Neural progenitor cell (in vitro differentiated cells): ENCODE measurements at regions not wholly inside any gene's neighbourhood (a gene's known extent, or its start where the extent isn't known, plus 50 kb on each side); places are given as distances from the start of the nearest gene placed in this dataset.

Experiments
- DNase-seq: peaks from one replicate; pipeline ENCODE4 v3.0.0-alpha.2; 2016; ENCODE audit warnings: low spot score
- H2AFZ ChIP-seq: fragments of 200-600 bp; sonication (generic); replicated peaks from 2 replicates; pipeline ENCODE4 v1.6.1; 2016; ENCODE audit warnings: antibody characterized with exemption
- H3F3A ChIP-seq: fragments of 200-600 bp; sonication (generic); 2 replicates; pipeline ENCODE4 v1.6.1; 2016; ENCODE audit warnings: antibody characterized with exemption, low read depth
- H3K27ac ChIP-seq: fragments of 200-600 bp; sonication (generic); 2 replicates; pipeline ENCODE4 v1.5.1; 2016; ENCODE audit warnings: mild to moderate bottlenecking
- H3K27me3 ChIP-seq: fragments of 200-600 bp; sonication (generic); 2 replicates; pipeline ENCODE4 v1.6.1; 2016; ENCODE audit warnings: mild to moderate bottlenecking, moderate library complexity
- H3K36me3 ChIP-seq: fragments of 200-600 bp; sonication (generic); 2 replicates; pipeline ENCODE4 v1.5.1; 2016
- H3K4me1 ChIP-seq: fragments of 200-600 bp; sonication (generic); 2 replicates; pipeline ENCODE4 v1.6.1; 2016; ENCODE audit warnings: mixed run types
- H3K4me2 ChIP-seq: fragments of 200-600 bp; sonication (generic); 2 replicates; pipeline ENCODE4 v1.6.1; 2016
- H3K4me3 ChIP-seq: fragments of 200-600 bp; sonication (generic); 2 replicates; pipeline ENCODE4 v1.5.1; 2016
- H3K79me2 ChIP-seq: fragments of 200-600 bp; sonication (generic); 2 replicates; pipeline ENCODE4 v1.6.1; 2016; ENCODE audit warnings: low read depth
- H3K9ac ChIP-seq: fragments of 200-600 bp; sonication (generic); 2 replicates; pipeline ENCODE4 v1.6.1; 2016
- H3K9me3 ChIP-seq: fragments of 200-600 bp; sonication (generic); 2 replicates; pipeline ENCODE4 v1.5.1; 2016; ENCODE audit warnings: low read depth
- H4K20me1 ChIP-seq: fragments of 200-600 bp; sonication (generic); 2 replicates; pipeline ENCODE4 v1.6.1; 2016; ENCODE audit warnings: low read depth
- H3K27ac Mint-ChIP-seq: 3 replicates; pipeline ENCODE4 v1.8.0; 2021; ENCODE audit warnings: mixed read lengths
- H3K27me3 Mint-ChIP-seq: 2 replicates; pipeline ENCODE4 v1.8.0; 2022; ENCODE audit warnings: low read depth, mild to moderate bottlenecking, inconsistent platforms, moderate library complexity, mixed read lengths; ENCODE audit not compliant: insufficient read depth
- H3K36me3 Mint-ChIP-seq: 3 replicates; pipeline ENCODE4 v1.8.0; 2021; ENCODE audit warnings: mixed read lengths
- H3K4me1 Mint-ChIP-seq: 3 replicates; pipeline ENCODE4 v1.8.0; 2021; ENCODE audit warnings: mixed read lengths
- H3K4me3 Mint-ChIP-seq: 3 replicates; pipeline ENCODE4 v1.8.0; 2021; ENCODE audit warnings: mild to moderate bottlenecking, moderate library complexity, mixed read lengths
- H3K9me3 Mint-ChIP-seq: 3 replicates; pipeline ENCODE4 v1.8.0; 2020; ENCODE audit warnings: mixed read lengths
- EZH2 ChIP-seq: fragments of 200-600 bp; sonication (generic); IDR thresholded peaks from 2 replicates; pipeline ENCODE4 v1.6.1; 2017; ENCODE audit warnings: antibody characterized with exemption, mild to moderate bottlenecking, moderate library complexity
- EZH2phosphoT487 ChIP-seq: fragments of 200-600 bp; sonication (generic); IDR thresholded peaks from 2 replicates; pipeline ENCODE4 v1.6.1; 2017; ENCODE audit warnings: antibody characterized with exemption
- TF ChIP-seq, protein P1 (sequence below): fragments of 200-600 bp; sonication (generic); IDR thresholded peaks from 2 replicates; pipeline ENCODE4 v1.5.1; 2017; ENCODE audit warnings: antibody characterized with exemption, mild to moderate bottlenecking

DNA sequence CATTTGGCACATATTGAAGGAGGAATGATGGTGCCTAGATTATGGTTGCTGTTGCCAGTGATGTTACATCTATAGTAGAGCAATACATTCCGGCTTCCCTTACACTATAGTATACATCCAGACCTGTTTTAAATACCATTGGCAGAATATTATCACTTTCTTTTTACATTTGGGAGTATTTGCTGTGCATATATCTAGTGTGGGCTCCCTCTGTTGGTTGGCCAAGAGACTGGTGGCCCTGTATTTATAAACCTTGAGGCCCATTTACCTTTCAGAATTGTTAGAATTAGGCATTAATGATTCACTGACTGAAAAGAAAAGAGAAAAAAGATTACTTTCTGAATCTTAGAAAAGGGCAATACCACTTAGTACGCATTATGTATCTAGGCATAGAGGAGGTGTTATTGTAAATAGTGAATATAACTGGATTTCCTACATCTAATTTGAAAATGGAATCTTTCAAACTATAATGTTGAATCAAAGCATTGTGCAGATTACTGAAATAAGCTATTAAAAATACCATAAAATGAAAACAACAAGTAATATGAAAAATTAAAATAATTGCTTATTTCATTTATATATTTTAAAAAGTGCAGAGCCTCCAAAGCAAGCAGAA lies 628.8 kb upstream of the MAN1A1 start:
- no peaks in the 10 kb centered on the region for H3K4me1 Mint-ChIP-seq
- Histone ChIP-seq H3F3A (no peaks in the 10 kb centered on the region), H2AFZ (peak overlapping the region; percentile 7), H3K4me1 (no peaks in the 10 kb centered on the region), H3K4me2 (no peak overlapping the region), H4K20me1 (no peaks in the 10 kb centered on the region), H3K9ac (no peak overlapping the region), H3K27me3 (no peaks in the 10 kb centered on the region), H3K4me3 (no peak overlapping the region), H3K36me3 (no peaks in the 10 kb centered on the region), H3K9me3 (no peaks in the 10 kb centered on the region), H3K79me2 (no peaks in the 10 kb centered on the region), H3K27ac (no peak overlapping the region)
- H3K27ac Mint-ChIP-seq: no peak overlapping the region
- H3K9me3 Mint-ChIP-seq: no peaks in the 10 kb centered on the region
- no peak for TF ChIP-seq EZH2phosphoT487
- TF ChIP-seq, protein P1, sequence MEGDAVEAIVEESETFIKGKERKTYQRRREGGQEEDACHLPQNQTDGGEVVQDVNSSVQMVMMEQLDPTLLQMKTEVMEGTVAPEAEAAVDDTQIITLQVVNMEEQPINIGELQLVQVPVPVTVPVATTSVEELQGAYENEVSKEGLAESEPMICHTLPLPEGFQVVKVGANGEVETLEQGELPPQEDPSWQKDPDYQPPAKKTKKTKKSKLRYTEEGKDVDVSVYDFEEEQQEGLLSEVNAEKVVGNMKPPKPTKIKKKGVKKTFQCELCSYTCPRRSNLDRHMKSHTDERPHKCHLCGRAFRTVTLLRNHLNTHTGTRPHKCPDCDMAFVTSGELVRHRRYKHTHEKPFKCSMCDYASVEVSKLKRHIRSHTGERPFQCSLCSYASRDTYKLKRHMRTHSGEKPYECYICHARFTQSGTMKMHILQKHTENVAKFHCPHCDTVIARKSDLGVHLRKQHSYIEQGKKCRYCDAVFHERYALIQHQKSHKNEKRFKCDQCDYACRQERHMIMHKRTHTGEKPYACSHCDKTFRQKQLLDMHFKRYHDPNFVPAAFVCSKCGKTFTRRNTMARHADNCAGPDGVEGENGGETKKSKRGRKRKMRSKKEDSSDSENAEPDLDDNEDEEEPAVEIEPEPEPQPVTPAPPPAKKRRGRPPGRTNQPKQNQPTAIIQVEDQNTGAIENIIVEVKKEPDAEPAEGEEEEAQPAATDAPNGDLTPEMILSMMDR: peak; percentile 66
- DNase-seq: peak; percentile 32
- H3K27me3 Mint-ChIP-seq: no peaks in the 10 kb centered on the region
- no peaks in the 10 kb centered on the region for H3K36me3 Mint-ChIP-seq
- no peak overlapping the region for H3K4me3 Mint-ChIP-seq

GRCh38 chr6:119974430-119975159 lies 625.0 kb upstream of the MAN1A1 start:
- H3K27me3 Mint-ChIP-seq: no peaks in the 10 kb centered on the region
- H3K9me3 ChIP-seq: no peaks in the 10 kb centered on the region
- no peaks in the 10 kb centered on the region for H3K79me2 ChIP-seq
- no peaks in the 10 kb centered on the region for H3K36me3 Mint-ChIP-seq
- no peaks in the 10 kb centered on the region for H3K9me3 Mint-ChIP-seq
- no peak for DNase-seq
- H3K4me3 Mint-ChIP-seq: no peak overlapping the region
- H3K4me2 ChIP-seq: no peak overlapping the region
- H3K27me3 ChIP-seq: no peaks in the 10 kb centered on the region
- H3F3A ChIP-seq: no peaks in the 10 kb centered on the region
- H3K4me3 ChIP-seq: no peak overlapping the region
- no peak overlapping the region for H2AFZ ChIP-seq
- H3K36me3 ChIP-seq: no peaks in the 10 kb centered on the region
- no peaks in the 10 kb centered on the region for H3K4me1 ChIP-seq
- no peak overlapping the region for H3K27ac Mint-ChIP-seq
- TF ChIP-seq EZH2 (no peak), EZH2phosphoT487 (no peak)
- TF ChIP-seq, protein P1: no peak
- no peaks in the 10 kb centered on the region for H3K4me1 Mint-ChIP-seq
- no peak overlapping the region for H3K27ac ChIP-seq
- no peaks in the 10 kb centered on the region for H4K20me1 ChIP-seq
- H3K9ac ChIP-seq: no peak overlapping the region

GRCh38 chr6:119966484-119966883 lies 616.9 kb upstream of the MAN1A1 start:
- Mint-ChIP-seq H3K36me3 (no peaks in the 10 kb centered on the region), H3K27ac (no peak overlapping the region), H3K27me3 (no peaks in the 10 kb centered on the region), H3K9me3 (peaks cover 2% of the 10 kb centered on the region), H3K4me1 (no peaks in the 10 kb centered on the region), H3K4me3 (no peak overlapping the region)
- Histone ChIP-seq H3F3A (no peaks in the 10 kb centered on the region), H4K20me1 (no peaks in the 10 kb centered on the region), H3K4me2 (no peak overlapping the region), H3K4me3 (no peak overlapping the region), H3K79me2 (no peaks in the 10 kb centered on the region), H2AFZ (peak overlapping the region; percentile 6), H3K27ac (no peak overlapping the region), H3K9ac (no peak overlapping the region), H3K4me1 (no peaks in the 10 kb centered on the region), H3K27me3 (no peaks in the 10 kb centered on the region), H3K36me3 (no peaks in the 10 kb centered on the region), H3K9me3 (no peaks in the 10 kb centered on the region)
- no peak for TF ChIP-seq EZH2phosphoT487
- no peak for TF ChIP-seq EZH2
- TF ChIP-seq, protein P1: peak; percentile 42
- DNase-seq: peak; percentile 39
